22Rv1 (cell line): ENCODE measurements at regions not wholly inside any gene's neighbourhood (a gene's known extent, or its start where the extent isn't known, plus 50 kb on each side); places are given as distances from the start of the nearest gene placed in this dataset.

Experiments
- CTCF ChIP-seq: fragments of 450-650 bp; IDR thresholded peaks from 2 replicates; pipeline ENCODE4 v1.5.1; 2017; ENCODE audit warnings: mild to moderate bottlenecking
- ZFX ChIP-seq: fragments of 450-650 bp; IDR thresholded peaks from 2 replicates; pipeline ENCODE4 v1.6.1; 2017; ENCODE audit warnings: antibody characterized with exemption, borderline replicate concordance

GRCh38 chr5:35363387-35363965, 133.2 kb upstream of the PRLR start:
- TF ChIP-seq CTCF, result no peak
- TF ChIP-seq ZFX, result no peak
